Transverse colon (tissue), 4 donors: ENCODE measurements at regions not wholly inside any gene's neighbourhood (a gene's known extent, or its start where the extent isn't known, plus 50 kb on each side); places are given as distances from the start of the nearest gene placed in this dataset.

Experiments
- EP300 ChIP-seq: sonication (generic); formaldehyde crosslinking; IDR thresholded peaks from one replicate; pipeline ENCODE4 v1.6.1; 2017; ENCODE audit warnings: antibody characterized with exemption, low read depth
- POLR2A ChIP-seq: fragments of 450-650 bp; IDR thresholded peaks from one replicate; pipeline ENCODE4 v1.6.1; 2016; ENCODE audit warnings: antibody characterized with exemption, mild to moderate bottlenecking, moderate library complexity
- POLR2AphosphoS5 ChIP-seq, 3 donors: sonication (generic); formaldehyde crosslinking; IDR thresholded peaks; one replicate each; pipeline ENCODE4 v1.6.1; 2016; ENCODE audit warnings: antibody characterized with exemption in 3 of 3
- TF ChIP-seq, protein P1 (sequence below), 5 experiments: fragments of 200-600 bp in 3 of 5; fragments of 450-650 bp in 2 of 5; sonication (generic) in 3 of 5; IDR thresholded peaks; 1 replicate in 2 of 5; 2 replicates in 3 of 5; pipeline ENCODE4 v1.5.1; 2016 to 2017; ENCODE audit warnings: antibody characterized with exemption in 5 of 5, inconsistent platforms in 3 of 5, mild to moderate bottlenecking in 2 of 5, moderate library complexity in 1 of 5

DNA sequence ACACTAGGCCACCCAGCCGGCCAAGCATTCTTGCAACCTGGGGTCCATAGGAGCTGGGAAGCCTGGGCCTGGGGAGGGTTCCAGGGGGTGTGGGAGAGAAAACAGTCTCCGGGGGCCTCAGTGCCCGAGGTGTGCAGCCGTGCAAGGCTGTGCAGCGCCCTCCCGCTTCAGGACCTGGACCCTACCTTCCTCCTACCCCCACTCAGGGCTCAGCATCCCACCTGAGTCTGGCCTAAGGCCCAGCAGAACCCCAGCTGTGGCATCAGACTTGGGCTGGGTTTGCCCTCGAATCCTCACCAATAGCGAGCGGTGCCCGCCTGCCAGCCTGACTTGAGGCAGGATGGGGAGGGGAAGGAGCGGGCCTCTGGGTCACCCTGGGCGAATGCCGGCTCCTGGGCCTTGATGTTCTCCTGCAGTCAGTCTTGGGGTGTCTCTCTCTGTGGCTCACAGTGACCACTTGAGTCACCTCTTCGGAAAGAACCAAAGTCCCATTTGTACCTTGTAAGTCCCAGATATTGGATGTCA lies 53.6 kb upstream of the PPARA start:
- TF ChIP-seq, protein P1, sequence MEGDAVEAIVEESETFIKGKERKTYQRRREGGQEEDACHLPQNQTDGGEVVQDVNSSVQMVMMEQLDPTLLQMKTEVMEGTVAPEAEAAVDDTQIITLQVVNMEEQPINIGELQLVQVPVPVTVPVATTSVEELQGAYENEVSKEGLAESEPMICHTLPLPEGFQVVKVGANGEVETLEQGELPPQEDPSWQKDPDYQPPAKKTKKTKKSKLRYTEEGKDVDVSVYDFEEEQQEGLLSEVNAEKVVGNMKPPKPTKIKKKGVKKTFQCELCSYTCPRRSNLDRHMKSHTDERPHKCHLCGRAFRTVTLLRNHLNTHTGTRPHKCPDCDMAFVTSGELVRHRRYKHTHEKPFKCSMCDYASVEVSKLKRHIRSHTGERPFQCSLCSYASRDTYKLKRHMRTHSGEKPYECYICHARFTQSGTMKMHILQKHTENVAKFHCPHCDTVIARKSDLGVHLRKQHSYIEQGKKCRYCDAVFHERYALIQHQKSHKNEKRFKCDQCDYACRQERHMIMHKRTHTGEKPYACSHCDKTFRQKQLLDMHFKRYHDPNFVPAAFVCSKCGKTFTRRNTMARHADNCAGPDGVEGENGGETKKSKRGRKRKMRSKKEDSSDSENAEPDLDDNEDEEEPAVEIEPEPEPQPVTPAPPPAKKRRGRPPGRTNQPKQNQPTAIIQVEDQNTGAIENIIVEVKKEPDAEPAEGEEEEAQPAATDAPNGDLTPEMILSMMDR (IDR thresholded peaks at IDR 0.05), result no peak
- no peak for TF ChIP-seq POLR2AphosphoS5 (IDR thresholded peaks at IDR 0.05)
- no peak for TF ChIP-seq POLR2A
- no peak for TF ChIP-seq EP300
